Esophagus muscularis mucosa (tissue), 4 donors: ENCODE measurements at regions not wholly inside any gene's neighbourhood (a gene's known extent, or its start where the extent isn't known, plus 50 kb on each side); places are given as distances from the start of the nearest gene placed in this dataset.

Experiments
- DNase-seq: peaks from one replicate; pipeline ENCODE4 v3.0.0-alpha.2; 2017; ENCODE audit errors: extremely low spot score
- H3K27ac ChIP-seq, 4 donors: fragments of 200-600 bp; sonication (generic); replicated peaks in 1 of 4; 1 replicate in 3 of 4; 2 replicates in 1 of 4; pipeline ENCODE4 v1.5.1; 2016 to 2019; ENCODE audit warnings: mild to moderate bottlenecking in 1 of 4
- H3K27me3 ChIP-seq, 4 donors: fragments of 200-600 bp; sonication (generic); one replicate each; pipeline versions ENCODE4 v1.5.1 to v1.6.0; 2016 to 2019
- H3K36me3 ChIP-seq, 4 donors: fragments of 200-600 bp; sonication (generic); one replicate each; pipeline ENCODE4 v1.5.1; 2016 to 2019
- H3K4me1 ChIP-seq, 4 donors: fragments of 200-600 bp; sonication (generic); one replicate each; pipeline ENCODE4 v1.5.1; 2016 to 2019
- H3K4me3 ChIP-seq, 4 donors: fragments of 200-600 bp; sonication (generic); 1 replicate in 2 of 4; 2 replicates in 2 of 4; pipeline ENCODE4 v1.5.1; 2016 to 2019; ENCODE audit warnings: mild to moderate bottlenecking in 4 of 4, moderate library complexity in 1 of 4
- H3K9me3 ChIP-seq, 4 donors: fragments of 200-600 bp; sonication (generic); 1 replicate in 3 of 4; 2 replicates in 1 of 4; pipeline ENCODE4 v1.5.1; 2016 to 2019
- CTCF ChIP-seq, 3 experiments: fragments of 200-600 bp in 2 of 3; fragments of 450-650 bp in 1 of 3; sonication (generic) in 2 of 3; IDR thresholded peaks; one replicate each; pipeline ENCODE4 v1.5.1; 2017 to 2019; ENCODE audit warnings: antibody characterized with exemption in 3 of 3, mild to moderate bottlenecking in 2 of 3, moderate library complexity in 1 of 3
- EP300 ChIP-seq: sonication (generic); formaldehyde crosslinking; IDR thresholded peaks from one replicate; pipeline ENCODE4 v1.6.1; 2017; ENCODE audit warnings: antibody characterized with exemption
- POLR2A ChIP-seq: fragments of 450-650 bp; IDR thresholded peaks from one replicate; pipeline ENCODE4 v1.6.1; 2017; ENCODE audit warnings: antibody characterized with exemption, moderate library complexity, mild to moderate bottlenecking, low read depth
- POLR2AphosphoS5 ChIP-seq, 2 donors: sonication (generic); formaldehyde crosslinking; IDR thresholded peaks; one replicate each; pipeline ENCODE4 v1.6.1; 2017; ENCODE audit warnings: antibody characterized with exemption in 2 of 2
- WGBS: methylation state at CpG from one replicate; pipeline ENCODE4 v1.1.5; 2018; 5-methylcytosine and 5-hydroxymethylcytosine counted together
- intact Hi-C: fragments of 100-400 bp; cut with DNase I; formaldehyde crosslinking; loops from one replicate; pipeline ENCODE4 v1.15.1; 2023

GRCh38 chr13:60214213-60215055 is 50.7 kb upstream of the DIAPH3 start:
- H3K9me3 ChIP-seq, result no peaks in the 10 kb centered on the region
- no peaks in the 10 kb centered on the region for H3K27me3 ChIP-seq
- no peak for DNase-seq
- intact Hi-C loops, result no loop called here
- no peaks in the 10 kb centered on the region for H3K4me1 ChIP-seq
- no peak for TF ChIP-seq EP300
- TF ChIP-seq POLR2A, result no peak
- TF ChIP-seq CTCF (IDR thresholded peaks at IDR 0.05), result no peak
- no peak for TF ChIP-seq POLR2AphosphoS5 (IDR thresholded peaks at IDR 0.05)
- no peaks in the 10 kb centered on the region for H3K36me3 ChIP-seq
- 78% methylated on average over 6 of the region's 6 CpGs for WGBS
- no peak overlapping the region for H3K4me3 ChIP-seq
- no peak overlapping the region for H3K27ac ChIP-seq

DNA sequence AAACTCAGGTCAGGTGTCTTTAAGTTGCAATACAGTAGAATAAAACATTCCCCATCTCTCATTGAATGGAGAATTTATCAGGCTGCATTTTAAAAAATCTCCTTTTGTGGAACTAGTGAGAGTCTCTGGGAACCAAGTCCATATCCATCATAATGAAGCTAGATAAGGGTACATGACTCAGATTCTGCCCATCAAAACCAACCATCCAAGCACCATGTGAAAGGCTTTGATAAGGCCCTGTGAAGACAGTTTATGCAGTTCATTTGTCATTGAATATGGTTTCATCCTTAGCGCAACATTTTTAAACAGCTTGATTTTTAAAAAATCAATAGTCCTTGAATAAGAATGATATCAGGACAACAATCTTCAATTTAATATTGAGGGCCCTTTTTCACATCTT is 56.3 kb upstream of the DIAPH3 start:
- Histone ChIP-seq H3K27me3 (no peaks in the 10 kb centered on the region), H3K4me1 (no peaks in the 10 kb centered on the region), H3K9me3 (no peaks in the 10 kb centered on the region), H3K4me3 (no peak overlapping the region), H3K27ac (no peak overlapping the region), H3K36me3 (no peaks in the 10 kb centered on the region)
- WGBS, result 97% methylated on average over 1 of the region's 1 CpG
- DNase-seq, result no peak
- TF ChIP-seq EP300 (no peak), POLR2AphosphoS5 (IDR thresholded peaks at IDR 0.05) (no peak), POLR2A (no peak), CTCF (IDR thresholded peaks at IDR 0.05) (no peak)
- intact Hi-C loops, result no loop called here

- Histone ChIP-seq H3K9me3 (no peaks in the 10 kb centered on the region), H3K27me3 (no peaks in the 10 kb centered on the region), H3K36me3 (no peaks in the 10 kb centered on the region), H3K4me3 (no peak overlapping the region), H3K4me1 (no peaks in the 10 kb centered on the region), H3K27ac (no peak overlapping the region)
- intact Hi-C loops, result no loop called here
- TF ChIP-seq EP300 (no peak), POLR2A (no peak), POLR2AphosphoS5 (IDR thresholded peaks at IDR 0.05) (no peak), CTCF (IDR thresholded peaks at IDR 0.05) (no peak)
- DNase-seq, result no peak
- WGBS, result 85% methylated on average over 6 of the region's 6 CpGs
Observed at GRCh38 chr13:60221581-60221980, 57.9 kb upstream of the DIAPH3 start.

DNA sequence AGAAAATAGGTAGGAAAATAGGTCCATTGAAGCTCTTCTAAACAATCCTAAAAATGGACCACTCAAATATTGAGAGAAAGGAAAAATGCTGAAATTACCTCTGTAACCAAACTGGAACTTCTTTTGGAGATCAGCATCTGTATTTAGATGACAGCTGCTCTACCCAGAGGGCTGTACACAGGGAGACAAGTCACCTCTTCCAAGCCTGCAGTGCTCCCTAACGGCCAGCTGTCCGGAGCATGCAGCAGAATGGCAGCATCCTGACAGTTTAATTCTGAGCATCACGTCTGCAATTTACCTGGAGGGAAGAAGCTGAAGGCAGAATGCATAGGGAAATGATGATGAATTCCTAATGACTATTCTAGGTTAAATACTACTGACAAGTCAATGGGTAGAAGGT is 62.8 kb upstream of the DIAPH3 start:
- WGBS, result 54% methylated on average over 3 of the region's 3 CpGs
- H3K27ac ChIP-seq, result no peak overlapping the region
- intact Hi-C loops, result no loop called here

More for the DNA sequence above, 62.8 kb upstream of the DIAPH3 start:
- no peak for DNase-seq
- Histone ChIP-seq H3K36me3 (no peaks in the 10 kb centered on the region), H3K9me3 (no peaks in the 10 kb centered on the region), H3K4me1 (peaks cover 0 to 9% (median 2%) of the 10 kb centered on the region in 4 donors), H3K27me3 (peaks cover 0 to 4% (median 0%) of the 10 kb centered on the region in 4 donors), H3K4me3 (no peak overlapping the region)
- TF ChIP-seq CTCF (IDR thresholded peaks at IDR 0.05), result no peak
- TF ChIP-seq EP300, result no peak
- TF ChIP-seq POLR2A, result no peak
- no peak for TF ChIP-seq POLR2AphosphoS5 (IDR thresholded peaks at IDR 0.05)
